Choroid plexus epithelial cell (primary cell): ENCODE measurements at regions not wholly inside any gene's neighbourhood (a gene's known extent, or its start where the extent isn't known, plus 50 kb on each side); places are given as distances from the start of the nearest gene placed in this dataset.

Experiments used
- DNase-seq: peaks from one replicate; pipeline ENCODE4 v3.0.0-alpha.2; 2010; ENCODE audit warnings: low read depth
- H3K4me3 ChIP-seq: 2 replicates; pipeline ENCODE4 v1.5.1; 2011; ENCODE audit warnings: low read depth, mild to moderate bottlenecking, control low read depth, low read length, moderate library complexity
- TF ChIP-seq, protein P1 (sequence below): conservative IDR thresholded peaks from 2 replicates; pipeline ENCODE4 v1.5.1; 2011; ENCODE audit warnings: low read depth, mild to moderate bottlenecking, control low read depth, inconsistent platforms, low read length, moderate library complexity

DNA sequence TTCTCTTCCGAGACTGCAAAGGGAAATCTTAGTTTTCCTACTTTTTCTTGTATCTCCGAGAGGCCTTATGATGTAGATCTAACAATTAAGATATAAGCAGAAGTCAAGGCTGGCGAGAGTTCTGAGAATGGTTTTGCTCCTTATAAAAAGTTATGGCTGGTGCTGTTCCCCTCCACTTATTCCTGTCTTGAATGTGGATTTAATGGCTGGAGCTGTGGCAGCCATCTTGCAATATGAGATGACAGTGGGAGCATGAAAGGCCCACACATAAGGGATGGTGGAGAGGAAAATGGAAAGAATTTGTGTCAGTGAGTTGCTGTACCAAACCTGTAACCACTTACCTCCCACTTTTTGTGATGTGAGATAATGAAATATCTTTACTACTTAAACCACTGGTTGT, 124.6 kb upstream of the SLC22A23 start:
- TF ChIP-seq, protein P1, sequence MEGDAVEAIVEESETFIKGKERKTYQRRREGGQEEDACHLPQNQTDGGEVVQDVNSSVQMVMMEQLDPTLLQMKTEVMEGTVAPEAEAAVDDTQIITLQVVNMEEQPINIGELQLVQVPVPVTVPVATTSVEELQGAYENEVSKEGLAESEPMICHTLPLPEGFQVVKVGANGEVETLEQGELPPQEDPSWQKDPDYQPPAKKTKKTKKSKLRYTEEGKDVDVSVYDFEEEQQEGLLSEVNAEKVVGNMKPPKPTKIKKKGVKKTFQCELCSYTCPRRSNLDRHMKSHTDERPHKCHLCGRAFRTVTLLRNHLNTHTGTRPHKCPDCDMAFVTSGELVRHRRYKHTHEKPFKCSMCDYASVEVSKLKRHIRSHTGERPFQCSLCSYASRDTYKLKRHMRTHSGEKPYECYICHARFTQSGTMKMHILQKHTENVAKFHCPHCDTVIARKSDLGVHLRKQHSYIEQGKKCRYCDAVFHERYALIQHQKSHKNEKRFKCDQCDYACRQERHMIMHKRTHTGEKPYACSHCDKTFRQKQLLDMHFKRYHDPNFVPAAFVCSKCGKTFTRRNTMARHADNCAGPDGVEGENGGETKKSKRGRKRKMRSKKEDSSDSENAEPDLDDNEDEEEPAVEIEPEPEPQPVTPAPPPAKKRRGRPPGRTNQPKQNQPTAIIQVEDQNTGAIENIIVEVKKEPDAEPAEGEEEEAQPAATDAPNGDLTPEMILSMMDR = no peak
- no peak overlapping the region for H3K4me3 ChIP-seq
- no peak for DNase-seq

GRCh38 chr6:3579652-3580175, 122.9 kb upstream of the SLC22A23 start:
- DNase-seq = no peak
- TF ChIP-seq, protein P1 = no peak
- no peak overlapping the region for H3K4me3 ChIP-seq

DNA sequence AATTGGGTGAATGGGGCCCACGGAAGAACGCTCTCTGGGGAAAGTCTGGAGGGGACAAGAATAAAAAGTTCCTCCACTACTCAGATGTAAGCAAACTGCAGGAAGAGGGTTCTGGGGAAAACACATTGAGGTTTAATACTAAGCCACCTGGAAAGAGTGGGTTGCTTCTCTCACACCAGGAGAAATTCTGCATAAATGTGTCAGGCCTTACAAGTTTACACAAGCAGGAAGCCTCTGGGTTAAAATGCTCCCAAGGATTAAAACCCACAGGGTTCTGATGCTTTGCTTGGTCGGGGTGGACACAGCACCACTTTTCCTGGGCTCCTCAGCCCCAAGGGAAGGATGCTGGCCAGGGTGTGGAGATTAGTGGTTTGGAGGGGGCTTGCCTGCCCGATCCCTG, 122.1 kb upstream of the SLC22A23 start:
- no peak for DNase-seq
- TF ChIP-seq, protein P1 = no peak
- H3K4me3 ChIP-seq = no peak overlapping the region

GRCh38 chr6:3577517-3577916, 120.7 kb upstream of the SLC22A23 start:
- no peak overlapping the region for H3K4me3 ChIP-seq
- TF ChIP-seq, protein P1 = no peak
- no peak for DNase-seq

DNA sequence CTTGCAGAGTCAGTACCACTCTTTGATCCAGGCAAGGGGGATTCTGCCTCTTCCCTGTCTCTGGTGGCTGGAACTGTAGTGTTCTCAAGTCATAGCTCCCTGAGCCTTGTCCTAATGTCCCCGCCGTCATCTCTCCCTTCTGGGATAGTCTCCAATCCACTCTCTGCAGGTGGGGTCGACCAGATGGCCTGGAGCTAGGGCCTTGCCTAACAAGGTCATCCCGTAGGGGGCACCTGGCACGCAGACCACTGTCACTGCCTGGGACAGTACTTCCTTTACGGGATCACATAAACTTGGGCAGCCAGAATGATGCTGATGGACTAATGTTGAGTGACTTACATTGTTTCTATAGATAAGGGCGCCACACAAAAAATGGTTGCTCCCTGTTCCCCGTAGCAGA, 118.9 kb upstream of the SLC22A23 start:
- TF ChIP-seq, protein P1 = no peak
- no peak for DNase-seq

DNA sequence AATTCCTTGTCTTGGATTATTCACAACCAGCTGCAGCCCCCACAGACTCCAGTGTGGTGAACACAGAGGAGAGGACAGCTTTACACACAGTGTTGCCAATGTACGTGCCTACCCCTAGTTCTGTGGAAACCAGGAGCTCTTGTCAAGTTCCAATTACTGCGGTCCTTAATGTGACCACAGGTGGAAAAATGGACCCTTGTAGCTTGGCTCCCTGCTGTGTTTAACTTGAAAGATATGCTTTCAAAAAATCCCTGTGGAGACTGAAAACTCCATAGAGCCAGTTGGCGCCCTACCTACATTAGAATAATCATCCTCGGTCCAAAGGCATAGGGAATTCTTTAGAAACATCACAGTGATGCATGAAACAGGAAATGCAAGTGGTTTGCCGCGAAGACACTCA, 118.3 kb upstream of the SLC22A23 start:
- no peak for DNase-seq
- TF ChIP-seq, protein P1 = no peak
- no peak overlapping the region for H3K4me3 ChIP-seq

More for the DNA sequence above, 118.9 kb upstream of the SLC22A23 start:
- H3K4me3 ChIP-seq = no peak overlapping the region

- TF ChIP-seq, protein P1 = no peak
- H3K4me3 ChIP-seq = no peak overlapping the region
- DNase-seq = no peak
Measured at GRCh38 chr6:3573670-3574069, 116.8 kb upstream of the SLC22A23 start.
